ENCODE measurements at regions not wholly inside any gene's neighbourhood (a gene's known extent, or its start where the extent isn't known, plus 50 kb on each side); places are given as distances from the start of the nearest gene placed in this dataset.

DNA sequence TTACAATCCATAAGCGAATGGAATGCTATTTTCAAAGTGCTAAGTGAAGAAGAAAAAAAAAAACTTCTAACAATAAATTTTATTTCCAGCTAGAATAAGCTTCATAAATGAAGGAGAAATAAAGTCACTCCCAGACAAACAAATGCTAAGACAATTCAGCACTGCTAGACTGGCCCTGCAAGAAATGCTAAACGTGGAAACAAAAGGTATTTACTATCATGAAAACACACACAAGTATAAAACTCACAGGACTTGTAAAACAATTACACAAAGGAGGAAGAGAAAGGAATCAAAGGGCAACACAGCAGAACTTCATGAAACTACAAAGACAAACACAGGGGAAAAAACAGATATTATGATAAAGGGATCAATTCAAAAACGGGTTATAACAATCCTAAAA lies 85.8 kb upstream of the NELL2 start:
- DNase-seq (no peak), ATAC-seq (no peak)
- intact Hi-C loops (cut with DNase I), result no loop called here

DNA sequence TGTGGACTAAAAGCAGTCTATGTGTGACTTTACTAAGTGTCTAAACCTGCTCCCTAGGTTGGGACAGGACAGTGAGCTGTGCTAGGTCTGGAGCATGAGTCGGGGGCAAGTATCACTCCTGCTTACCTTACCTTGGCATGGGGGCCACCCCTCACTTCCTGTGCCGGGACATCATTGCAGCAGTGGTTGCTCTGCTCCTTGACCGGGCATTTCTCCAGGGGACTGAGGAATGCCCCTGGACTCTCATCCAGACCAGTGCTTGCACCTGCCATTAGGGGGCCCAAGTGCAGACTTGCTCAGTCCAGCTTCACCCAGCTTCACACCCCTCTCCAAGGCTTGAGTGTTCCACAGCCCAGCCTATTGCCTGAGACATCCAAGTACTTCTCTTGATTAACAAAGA lies 84.7 kb upstream of the NELL2 start:
- DNase-seq (no peak), ATAC-seq (no peak)
- intact Hi-C loops (cut with DNase I), result no loop called here

DNA sequence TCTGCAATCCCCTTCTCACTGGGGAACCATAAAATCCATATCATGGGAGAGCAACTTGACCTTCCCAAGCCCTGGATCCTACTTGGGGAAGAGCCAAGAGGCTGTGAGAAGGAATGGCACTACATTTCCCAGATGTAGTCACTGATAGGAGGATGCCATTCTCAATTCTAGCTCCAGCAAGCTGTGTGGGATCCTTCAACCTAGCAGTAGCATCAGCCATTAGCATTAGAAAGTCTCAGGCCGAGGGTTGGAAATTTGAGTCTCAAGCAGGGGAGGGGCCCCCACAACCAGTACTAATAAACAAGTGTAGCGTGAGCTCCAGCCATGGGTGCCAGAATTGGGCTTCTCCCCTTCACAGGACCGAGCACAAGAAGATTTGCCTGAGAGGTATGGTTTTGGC lies 84.3 kb upstream of the NELL2 start:
- DNase-seq (no peak), ATAC-seq (no peak)
- intact Hi-C loops (cut with DNase I), result no loop called here

DNA sequence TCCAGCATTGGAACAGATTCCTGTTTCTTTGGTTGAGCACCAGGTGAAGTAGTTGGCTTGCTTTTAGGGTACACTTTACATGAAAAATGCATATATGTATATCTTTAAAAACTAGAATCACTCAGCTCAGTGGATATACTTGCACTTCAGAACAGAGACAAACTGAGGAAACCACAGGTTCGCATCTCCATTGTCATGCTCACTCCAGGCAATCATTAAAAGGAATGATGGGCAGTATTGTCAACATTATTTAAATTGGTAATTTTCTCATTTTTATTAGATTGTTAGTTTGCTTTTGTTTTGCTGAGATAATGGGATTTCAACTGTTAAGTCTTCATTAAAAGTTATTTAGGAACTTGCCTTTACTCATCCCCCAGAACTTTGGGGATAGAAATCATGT lies 71.0 kb upstream of the NELL2 start:
- intact Hi-C loops (cut with DNase I), result no loop called here

DNA sequence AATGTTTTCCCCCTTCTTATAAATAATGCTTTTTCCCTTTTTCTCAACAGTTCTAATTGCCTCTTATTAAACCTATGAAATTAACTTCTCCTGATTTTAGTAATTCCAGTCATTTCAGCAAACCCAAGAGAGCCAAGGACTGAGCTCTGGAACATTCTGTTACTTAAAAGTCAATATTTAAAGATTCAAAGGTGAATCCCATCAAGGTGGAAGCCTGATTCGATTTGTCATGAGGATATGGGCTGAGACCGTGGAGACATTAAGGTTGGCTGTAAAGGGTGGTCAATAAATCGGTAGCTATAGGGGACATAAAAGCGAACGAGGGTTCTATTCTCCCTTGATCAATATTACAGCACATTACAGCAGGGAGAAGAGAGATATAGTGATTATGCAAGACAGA lies 66.6 kb upstream of the NELL2 start:
- intact Hi-C loops (cut with DNase I), result no loop called here
- DNase-seq, result no peak
- ATAC-seq, result no peak

More for the DNA sequence above, 71.0 kb upstream of the NELL2 start:
- DNase-seq (no peak), ATAC-seq (no peak)

DNA sequence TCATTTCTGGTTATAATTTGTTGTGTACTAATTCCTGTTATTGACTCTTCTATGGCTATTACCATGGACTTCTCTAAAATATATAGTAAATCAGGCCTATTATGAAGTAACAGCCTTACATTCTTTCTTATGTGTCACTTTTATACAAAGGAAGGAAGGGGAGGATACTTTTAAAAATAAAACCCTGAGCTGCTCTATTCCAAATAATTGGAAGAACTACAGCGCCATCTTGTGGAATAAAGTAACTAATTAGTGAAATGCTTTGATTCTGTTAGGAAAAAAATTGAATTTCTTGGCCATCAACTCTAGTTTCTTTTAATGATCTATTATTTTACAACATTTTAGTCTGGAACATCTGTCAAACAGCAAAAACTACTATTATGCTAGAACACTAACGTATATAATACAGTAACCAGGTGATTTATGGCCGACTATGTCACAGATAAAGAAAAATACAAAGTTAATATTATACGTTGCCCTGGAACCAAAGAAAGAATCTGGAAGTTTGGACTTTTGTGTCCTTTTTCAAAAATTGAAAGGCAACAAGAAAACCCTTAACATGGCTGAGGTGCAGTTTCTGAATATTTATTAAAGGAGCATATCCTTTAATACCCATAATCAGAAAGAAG lies 55.0 kb upstream of the NELL2 start:
- ATAC-seq, result peak; percentile 52 to 57
- no peak for DNase-seq
- intact Hi-C loops (cut with DNase I), result loop anchor here in 1 of 2 donors (2.0 kb wide), 1 partner anchor 972 kb away; no protein-coding TSS in a partner anchor

DNA sequence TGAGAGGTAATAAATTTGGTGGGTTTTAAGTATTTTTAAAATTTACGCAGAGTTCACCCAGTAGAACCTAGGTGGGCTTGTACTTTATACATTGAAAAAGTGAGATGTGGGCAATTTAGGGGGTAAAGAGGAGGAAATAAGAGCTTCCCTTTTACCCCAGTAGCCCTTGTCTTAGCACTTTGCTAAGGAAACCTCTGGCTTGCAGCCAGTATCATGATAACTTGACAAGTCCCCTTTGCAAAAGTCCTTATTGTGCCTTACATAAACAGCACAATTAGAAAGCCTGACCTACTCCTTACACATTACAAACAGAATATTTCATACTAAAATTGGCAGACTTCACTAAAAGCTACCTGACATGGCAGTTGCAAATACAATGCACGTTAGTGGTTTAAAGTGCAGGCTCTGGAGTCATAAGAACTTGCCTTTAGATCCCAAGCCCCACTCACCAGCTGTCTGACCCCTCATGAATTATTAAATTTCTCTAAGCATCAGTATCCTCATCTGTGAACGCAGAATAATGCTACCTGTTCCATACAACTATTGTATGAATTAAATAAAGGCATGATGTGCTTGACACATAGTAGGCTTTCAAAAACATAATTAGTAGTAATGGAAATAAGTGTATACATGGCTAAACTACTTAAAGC lies 53.2 kb upstream of the NELL2 start:
- ATAC-seq (no peak), DNase-seq (no peak)
- intact Hi-C loops (cut with DNase I), result loop anchor here in 1 of 2 donors (5.0 kb wide), 1 partner anchor 917 kb away; no protein-coding TSS in a partner anchor

Data from left cardiac atrium (tissue), 4 donors.